ENCODE measurements at regions not wholly inside any gene's neighbourhood (a gene's known extent, or its start where the extent isn't known, plus 50 kb on each side); places are given as distances from the start of the nearest gene placed in this dataset.

GRCh38 chr2:6370753-6371551 is 494.8 kb downstream of the CMPK2 start:
- no peaks in the 10 kb centered on the region for H3K36me3 ChIP-seq (ENCODE audit: low read depth)
- no peak for TF ChIP-seq CTCF (IDR thresholded peaks at IDR 0.05; ENCODE audit: poor library complexity, severe bottlenecking)
- no peak overlapping the region for H3K4me3 ChIP-seq (ENCODE audit: severe bottlenecking)
- H3K27ac ChIP-seq (ENCODE audit: poor library complexity, severe bottlenecking), result peak overlapping the region; percentile 74
- no peak for DNase-seq (ENCODE audit: low spot score)
- no peaks in the 10 kb centered on the region for H3K27me3 ChIP-seq (ENCODE audit: insufficient read depth, poor library complexity, severe bottlenecking)
- H3K4me1 ChIP-seq (ENCODE audit: insufficient read depth, poor library complexity, severe bottlenecking), result peaks cover 17% of the 10 kb centered on the region
- no peaks in the 10 kb centered on the region for H3K9me3 ChIP-seq (ENCODE audit: severe bottlenecking)
- no peak for ATAC-seq (ENCODE audit: low read depth)

- H3K27ac ChIP-seq (ENCODE audit: poor library complexity, severe bottlenecking), result peak overlapping the region; percentile 74
- peaks cover 17% of the 10 kb centered on the region for H3K4me1 ChIP-seq (ENCODE audit: insufficient read depth, poor library complexity, severe bottlenecking)
- DNase-seq (ENCODE audit: low spot score) (no peak), ATAC-seq (ENCODE audit: low read depth) (peak; percentile 96)
- H3K9me3 ChIP-seq (ENCODE audit: severe bottlenecking), result no peaks in the 10 kb centered on the region
- no peak overlapping the region for H3K4me3 ChIP-seq (ENCODE audit: severe bottlenecking)
- no peaks in the 10 kb centered on the region for H3K27me3 ChIP-seq (ENCODE audit: insufficient read depth, poor library complexity, severe bottlenecking)
- TF ChIP-seq CTCF (IDR thresholded peaks at IDR 0.05; ENCODE audit: poor library complexity, severe bottlenecking), result no peak
- no peaks in the 10 kb centered on the region for H3K36me3 ChIP-seq (ENCODE audit: low read depth)
Measured at GRCh38 chr2:6372317-6372901, 493.3 kb downstream of the CMPK2 start.

- no peak for ATAC-seq (ENCODE audit: low read depth)
- H3K9me3 ChIP-seq (ENCODE audit: severe bottlenecking), result peaks cover 2% of the 10 kb centered on the region
- TF ChIP-seq CTCF (IDR thresholded peaks at IDR 0.05; ENCODE audit: poor library complexity, severe bottlenecking), result no peak
Measured at GRCh38 chr2:6381326-6381725, 484.4 kb downstream of the CMPK2 start.

GRCh38 chr2:6384341-6384740 is 481.4 kb downstream of the CMPK2 start:
- Histone ChIP-seq H3K27ac (ENCODE audit: poor library complexity, severe bottlenecking) (no peak overlapping the region), H3K9me3 (ENCODE audit: severe bottlenecking) (peaks cover 2% of the 10 kb centered on the region), H3K4me1 (ENCODE audit: insufficient read depth, poor library complexity, severe bottlenecking) (no peaks in the 10 kb centered on the region), H3K36me3 (ENCODE audit: low read depth) (no peaks in the 10 kb centered on the region), H3K4me3 (ENCODE audit: severe bottlenecking) (no peak overlapping the region), H3K27me3 (ENCODE audit: insufficient read depth, poor library complexity, severe bottlenecking) (no peaks in the 10 kb centered on the region)
- ATAC-seq (ENCODE audit: low read depth) (no peak), DNase-seq (ENCODE audit: low spot score) (no peak)
- no peak for TF ChIP-seq CTCF (IDR thresholded peaks at IDR 0.05; ENCODE audit: poor library complexity, severe bottlenecking)

More at GRCh38 chr2:6381326-6381725, 484.4 kb downstream of the CMPK2 start:
- H3K27ac ChIP-seq (ENCODE audit: poor library complexity, severe bottlenecking), result no peak overlapping the region
- no peak for DNase-seq (ENCODE audit: low spot score)
- H3K36me3 ChIP-seq (ENCODE audit: low read depth), result no peaks in the 10 kb centered on the region
- H3K4me1 ChIP-seq (ENCODE audit: insufficient read depth, poor library complexity, severe bottlenecking), result no peaks in the 10 kb centered on the region
- H3K4me3 ChIP-seq (ENCODE audit: severe bottlenecking), result no peak overlapping the region
- no peaks in the 10 kb centered on the region for H3K27me3 ChIP-seq (ENCODE audit: insufficient read depth, poor library complexity, severe bottlenecking)

- no peak overlapping the region for H3K4me3 ChIP-seq (ENCODE audit: severe bottlenecking)
- no peaks in the 10 kb centered on the region for H3K27me3 ChIP-seq (ENCODE audit: insufficient read depth, poor library complexity, severe bottlenecking)
- H3K9me3 ChIP-seq (ENCODE audit: severe bottlenecking), result peaks cover 3% of the 10 kb centered on the region
- H3K27ac ChIP-seq (ENCODE audit: poor library complexity, severe bottlenecking), result no peak overlapping the region
- H3K4me1 ChIP-seq (ENCODE audit: insufficient read depth, poor library complexity, severe bottlenecking), result no peaks in the 10 kb centered on the region
- no peak for ATAC-seq (ENCODE audit: low read depth)
- no peak for TF ChIP-seq CTCF (IDR thresholded peaks at IDR 0.05; ENCODE audit: poor library complexity, severe bottlenecking)
- no peak for DNase-seq (ENCODE audit: low spot score)
- H3K36me3 ChIP-seq (ENCODE audit: low read depth), result no peaks in the 10 kb centered on the region
Measured at GRCh38 chr2:6392354-6392753, 473.4 kb downstream of the CMPK2 start.

Data from RWPE2 (cell line).